Hepatocyte (in vitro differentiated cells): ENCODE measurements at regions not wholly inside any gene's neighbourhood (a gene's known extent, or its start where the extent isn't known, plus 50 kb on each side); places are given as distances from the start of the nearest gene placed in this dataset.
A peak's percentile ranks its signal among the peaks of the same experiment; 100 is the strongest.

Experiments used
- DNase-seq: peaks from one replicate; pipeline ENCODE4 v3.0.0-alpha.2; 2016; ENCODE audit warnings: low spot score
- H2AFZ ChIP-seq: fragments of 200-600 bp; sonication (generic); 2 replicates; pipeline ENCODE4 v1.6.0; 2016; ENCODE audit warnings: antibody characterized with exemption, mild to moderate bottlenecking
- H3K27ac ChIP-seq: fragments of 200-600 bp; sonication (generic); 2 replicates; pipeline ENCODE4 v1.5.1; 2016; ENCODE audit warnings: mild to moderate bottlenecking
- H3K27me3 ChIP-seq: fragments of 200-600 bp; sonication (generic); 2 replicates; pipeline ENCODE4 v1.6.1; 2016
- H3K36me3 ChIP-seq: fragments of 200-600 bp; sonication (generic); replicated peaks from 2 replicates; pipeline ENCODE4 v1.5.1; 2016; ENCODE audit warnings: low read depth; ENCODE audit not compliant: insufficient read depth
- H3K4me1 ChIP-seq: fragments of 200-600 bp; sonication (generic); 2 replicates; pipeline ENCODE4 v1.5.1; 2016; ENCODE audit warnings: mild to moderate bottlenecking, moderate library complexity; ENCODE audit not compliant: insufficient read depth
- H3K4me2 ChIP-seq: fragments of 200-600 bp; sonication (generic); 2 replicates; pipeline ENCODE4 v1.6.0; 2016
- H3K4me3 ChIP-seq: fragments of 200-600 bp; sonication (generic); 2 replicates; pipeline ENCODE4 v1.5.1; 2016; ENCODE audit warnings: mild to moderate bottlenecking
- H3K79me2 ChIP-seq: fragments of 200-600 bp; sonication (generic); 2 replicates; pipeline ENCODE4 v1.6.0; 2017; ENCODE audit warnings: mild to moderate bottlenecking
- H3K9me2 ChIP-seq: fragments of 200-600 bp; sonication (generic); replicated peaks from 2 replicates; pipeline ENCODE4 v1.6.0; 2017; ENCODE audit warnings: mild to moderate bottlenecking; ENCODE audit not compliant: insufficient read depth
- H3K9me3 ChIP-seq: fragments of 200-600 bp; sonication (generic); 2 replicates; pipeline ENCODE4 v1.5.1; 2016; ENCODE audit warnings: low read depth, mild to moderate bottlenecking
- H4K20me1 ChIP-seq: fragments of 200-600 bp; sonication (generic); 2 replicates; pipeline ENCODE4 v1.6.0; 2016; ENCODE audit warnings: mild to moderate bottlenecking; ENCODE audit not compliant: insufficient read depth, poor library complexity, severe bottlenecking
- EZH2 ChIP-seq: fragments of 200-600 bp; sonication (generic); IDR thresholded peaks from 2 replicates; pipeline ENCODE4 v1.6.1; 2016; ENCODE audit warnings: antibody characterized with exemption, mild to moderate bottlenecking, borderline replicate concordance
- EZH2phosphoT487 ChIP-seq: fragments of 200-600 bp; sonication (generic); IDR thresholded peaks from one replicate; pipeline ENCODE4 v1.6.1; 2018; ENCODE audit warnings: antibody characterized with exemption, mild to moderate bottlenecking, low read depth, moderate library complexity; ENCODE audit not compliant: unreplicated experiment, severe bottlenecking
- WGBS: methylation state at CpG from one replicate; pipeline ENCODE4 v1.1.6; 2016; ENCODE audit warnings: low lambda C conversion rate; ENCODE audit errors: missing lambda C conversion rate; 5-methylcytosine and 5-hydroxymethylcytosine counted together
- TF ChIP-seq, protein P1 (sequence below): fragments of 200-600 bp; sonication (generic); IDR thresholded peaks from 2 replicates; pipeline ENCODE4 v1.5.1; 2016; ENCODE audit warnings: antibody characterized with exemption, mild to moderate bottlenecking; ENCODE audit not compliant: poor library complexity

GRCh38 chr5:82386576-82386975 is 108.4 kb upstream of the RPS23 start:
- H2AFZ ChIP-seq: no peak overlapping the region
- no peaks in the 10 kb centered on the region for H3K79me2 ChIP-seq
- 12% methylated on average over 2 of the region's 2 CpGs for WGBS
- H3K4me1 ChIP-seq: peaks cover 26% of the 10 kb centered on the region
- DNase-seq: no peak
- no peaks in the 10 kb centered on the region for H3K9me2 ChIP-seq
- H3K27ac ChIP-seq: peak overlapping the region; percentile 81
- no peak overlapping the region for H3K4me3 ChIP-seq
- no peaks in the 10 kb centered on the region for H3K27me3 ChIP-seq
- H3K4me2 ChIP-seq: peak overlapping the region; percentile 62
- TF ChIP-seq, protein P1, sequence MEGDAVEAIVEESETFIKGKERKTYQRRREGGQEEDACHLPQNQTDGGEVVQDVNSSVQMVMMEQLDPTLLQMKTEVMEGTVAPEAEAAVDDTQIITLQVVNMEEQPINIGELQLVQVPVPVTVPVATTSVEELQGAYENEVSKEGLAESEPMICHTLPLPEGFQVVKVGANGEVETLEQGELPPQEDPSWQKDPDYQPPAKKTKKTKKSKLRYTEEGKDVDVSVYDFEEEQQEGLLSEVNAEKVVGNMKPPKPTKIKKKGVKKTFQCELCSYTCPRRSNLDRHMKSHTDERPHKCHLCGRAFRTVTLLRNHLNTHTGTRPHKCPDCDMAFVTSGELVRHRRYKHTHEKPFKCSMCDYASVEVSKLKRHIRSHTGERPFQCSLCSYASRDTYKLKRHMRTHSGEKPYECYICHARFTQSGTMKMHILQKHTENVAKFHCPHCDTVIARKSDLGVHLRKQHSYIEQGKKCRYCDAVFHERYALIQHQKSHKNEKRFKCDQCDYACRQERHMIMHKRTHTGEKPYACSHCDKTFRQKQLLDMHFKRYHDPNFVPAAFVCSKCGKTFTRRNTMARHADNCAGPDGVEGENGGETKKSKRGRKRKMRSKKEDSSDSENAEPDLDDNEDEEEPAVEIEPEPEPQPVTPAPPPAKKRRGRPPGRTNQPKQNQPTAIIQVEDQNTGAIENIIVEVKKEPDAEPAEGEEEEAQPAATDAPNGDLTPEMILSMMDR: no peak
- TF ChIP-seq EZH2: no peak
- no peaks in the 10 kb centered on the region for H4K20me1 ChIP-seq
- H3K36me3 ChIP-seq: no peaks in the 10 kb centered on the region
- no peaks in the 10 kb centered on the region for H3K9me3 ChIP-seq

- H3K79me2 ChIP-seq: no peaks in the 10 kb centered on the region
- H3K4me2 ChIP-seq: no peak overlapping the region
- TF ChIP-seq EZH2phosphoT487 (no peak), EZH2 (no peak)
- TF ChIP-seq, protein P1: no peak
- H3K9me3 ChIP-seq: no peaks in the 10 kb centered on the region
- H3K27ac ChIP-seq: no peak overlapping the region
- H3K27me3 ChIP-seq: no peaks in the 10 kb centered on the region
- H3K4me3 ChIP-seq: no peak overlapping the region
- WGBS: 86% methylated on average over 6 of the region's 6 CpGs
- H4K20me1 ChIP-seq: no peaks in the 10 kb centered on the region
- H2AFZ ChIP-seq: no peak overlapping the region
- peaks cover 26% of the 10 kb centered on the region for H3K4me1 ChIP-seq
- H3K36me3 ChIP-seq: no peaks in the 10 kb centered on the region
- no peaks in the 10 kb centered on the region for H3K9me2 ChIP-seq
- DNase-seq: no peak
Observed at GRCh38 chr5:82384034-82384750, 106.0 kb upstream of the RPS23 start.

GRCh38 chr5:82381591-82381990 is 103.4 kb upstream of the RPS23 start:
- no peak overlapping the region for H2AFZ ChIP-seq
- WGBS: 90% methylated on average over 1 of the region's 1 CpG
- no peak for DNase-seq
- no peaks in the 10 kb centered on the region for H3K36me3 ChIP-seq
- H3K27ac ChIP-seq: no peak overlapping the region
- peaks cover 6% of the 10 kb centered on the region for H3K4me1 ChIP-seq
- H3K27me3 ChIP-seq: no peaks in the 10 kb centered on the region
- H3K4me2 ChIP-seq: no peak overlapping the region
- TF ChIP-seq EZH2: no peak
- no peaks in the 10 kb centered on the region for H3K79me2 ChIP-seq
- H3K4me3 ChIP-seq: no peak overlapping the region
- no peaks in the 10 kb centered on the region for H3K9me2 ChIP-seq
- H4K20me1 ChIP-seq: no peaks in the 10 kb centered on the region
- H3K9me3 ChIP-seq: no peaks in the 10 kb centered on the region

DNA sequence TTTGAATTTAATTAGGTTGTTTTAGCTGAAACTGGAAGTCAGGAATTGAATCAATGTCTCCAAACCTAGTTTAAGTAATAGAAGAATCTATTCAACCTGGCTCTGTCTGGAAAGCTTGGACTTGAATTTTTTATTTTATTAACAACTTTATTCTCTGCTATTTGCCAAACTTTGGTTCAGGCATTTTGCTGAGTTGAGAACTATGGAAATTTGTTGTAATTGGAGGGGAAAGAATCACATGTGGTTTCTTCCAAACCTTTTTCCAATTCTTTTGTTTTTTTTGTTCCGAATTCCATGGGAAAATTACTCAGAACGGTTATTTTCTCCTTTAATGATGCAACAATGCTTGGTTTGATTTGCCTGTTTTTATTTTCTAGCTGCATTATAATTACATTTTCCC is 98.2 kb upstream of the RPS23 start:
- Histone ChIP-seq H3K79me2 (no peaks in the 10 kb centered on the region), H4K20me1 (no peaks in the 10 kb centered on the region), H3K9me2 (no peaks in the 10 kb centered on the region), H2AFZ (no peak overlapping the region), H3K27ac (no peak overlapping the region), H3K4me1 (no peaks in the 10 kb centered on the region), H3K36me3 (no peaks in the 10 kb centered on the region), H3K4me2 (no peak overlapping the region), H3K4me3 (no peak overlapping the region), H3K27me3 (no peaks in the 10 kb centered on the region), H3K9me3 (no peaks in the 10 kb centered on the region)
- DNase-seq: no peak
- TF ChIP-seq, protein P1: no peak
- TF ChIP-seq EZH2phosphoT487 (no peak), EZH2 (no peak)
- 92% methylated on average over 2 of the region's 2 CpGs for WGBS
